CD8-positive, alpha-beta memory T cell (primary cell): ENCODE measurements at regions not wholly inside any gene's neighbourhood (a gene's known extent, or its start where the extent isn't known, plus 50 kb on each side); places are given as distances from the start of the nearest gene placed in this dataset.
"Not testable (repeated sequence)": the region's sequence is repeated elsewhere in the genome, so short reads cannot be mapped to it uniquely, and the experiment has no call there.

ENCODE experiments used
- CTCF ChIA-PET: fragments of 350-600 bp; sonication (Branson Sonifier 250); formaldehyde crosslinking; loops from one replicate; lab custom pipeline; 2021; ENCODE audit warnings: antibody characterized with exemption; lab: Charles Lee
- POLR2A ChIA-PET: fragments of 350-600 bp; sonication (Branson Sonifier 250); formaldehyde crosslinking; loops from one replicate; lab custom pipeline; 2021; ENCODE audit warnings: antibody characterized with exemption; lab: Charles Lee
- DNase-seq, 5 donors: peaks; one replicate each; pipeline versions ENCODE4 v3.0.0 to v3.0.0-alpha.2; 2020 to 2022; ENCODE audit warnings: mixed read lengths in 1 of 5
- H3K27ac ChIP-seq: one replicate; pipeline ENCODE4 v1.7.0; 2013; ENCODE audit warnings: low read depth, mild to moderate bottlenecking, low read length, moderate library complexity
- H3K27me3 ChIP-seq: 2 replicates; pipeline ENCODE4 v1.7.0; 2013; ENCODE audit warnings: low read length, mild to moderate bottlenecking; ENCODE audit not compliant: insufficient read depth, poor library complexity, severe bottlenecking
- H3K36me3 ChIP-seq: 2 replicates; pipeline ENCODE4 v1.7.0; 2013; ENCODE audit warnings: mild to moderate bottlenecking, low read length, moderate library complexity; ENCODE audit not compliant: insufficient read depth
- H3K4me1 ChIP-seq: 2 replicates; pipeline ENCODE4 v1.7.0; 2013; ENCODE audit warnings: mild to moderate bottlenecking, low read length, moderate library complexity; ENCODE audit not compliant: insufficient read depth
- H3K4me3 ChIP-seq: 2 replicates; pipeline ENCODE4 v1.7.0; 2013; ENCODE audit warnings: mild to moderate bottlenecking, low read length
- H3K9me3 ChIP-seq: 2 replicates; pipeline ENCODE4 v1.7.0; 2013; ENCODE audit warnings: mild to moderate bottlenecking, low read length
- H3K27ac Mint-ChIP-seq, 8 donors: one replicate each; pipeline ENCODE4 v1.8.0; 2020 to 2021; ENCODE audit warnings: mixed read lengths in 8 of 8, mild to moderate bottlenecking in 6 of 8, inconsistent platforms in 3 of 8, moderate library complexity in 3 of 8
- H3K27me3 Mint-ChIP-seq, 2 donors: one replicate each; pipeline ENCODE4 v1.8.0; 2020 to 2021; ENCODE audit warnings: mixed read lengths in 2 of 2, mild to moderate bottlenecking in 1 of 2, moderate library complexity in 1 of 2
- H3K36me3 Mint-ChIP-seq, 3 donors: one replicate each; pipeline ENCODE4 v1.8.0; 2020 to 2021; ENCODE audit warnings: mixed read lengths in 3 of 3, inconsistent platforms in 1 of 3, mild to moderate bottlenecking in 1 of 3
- H3K4me1 Mint-ChIP-seq, 3 donors: one replicate each; pipeline ENCODE4 v1.8.0; 2020 to 2021; ENCODE audit warnings: mixed read lengths in 3 of 3, inconsistent platforms in 1 of 3, mild to moderate bottlenecking in 1 of 3
- H3K4me3 Mint-ChIP-seq, 7 donors: one replicate each; pipeline ENCODE4 v1.8.0; 2020 to 2021; ENCODE audit warnings: mixed read lengths in 7 of 7, mild to moderate bottlenecking in 6 of 7, moderate library complexity in 4 of 7, inconsistent platforms in 2 of 7
- H3K9me3 Mint-ChIP-seq, 5 donors: one replicate each; pipeline ENCODE4 v1.8.0; 2020 to 2022; ENCODE audit warnings: mixed read lengths in 5 of 5, mild to moderate bottlenecking in 3 of 5, moderate library complexity in 2 of 5, inconsistent platforms in 1 of 5

- Mint-ChIP-seq H3K9me3 (peaks cover 0 to 10% (median 0%) of the 10 kb centered on the region in 5 donors), H3K36me3 (no peaks in the 10 kb centered on the region), H3K4me1 (no peaks in the 10 kb centered on the region), H3K27me3 (no peaks in the 10 kb centered on the region), H3K27ac (no peak overlapping the region), H3K4me3 (no peak overlapping the region)
- H3K36me3 ChIP-seq: no peaks in the 10 kb centered on the region
- H3K4me1 ChIP-seq: no peaks in the 10 kb centered on the region
- no peaks in the 10 kb centered on the region for H3K9me3 ChIP-seq
- no peak for DNase-seq
- no peaks in the 10 kb centered on the region for H3K27me3 ChIP-seq
- ChIA-PET CTCF (no interaction called here), POLR2A (no interaction called here)
- no peak overlapping the region for H3K27ac ChIP-seq
- no peak overlapping the region for H3K4me3 ChIP-seq
These were observed 580.4 kb downstream of the TTLL7 start for GRCh38 chr1:83418558-83418957.

GRCh38 chr1:83413839-83414107 lies 585.2 kb downstream of the TTLL7 start:
- H3K36me3 Mint-ChIP-seq, H3K4me1 Mint-ChIP-seq, H3K36me3 ChIP-seq, POLR2A ChIA-PET, H3K9me3 ChIP-seq, CTCF ChIA-PET, H3K9me3 Mint-ChIP-seq, H3K4me3 Mint-ChIP-seq, H3K27me3 ChIP-seq, H3K4me3 ChIP-seq, DNase-seq, H3K27ac Mint-ChIP-seq, H3K27me3 Mint-ChIP-seq, H3K4me1 ChIP-seq, H3K27ac ChIP-seq: not testable (repeated sequence)

GRCh38 chr1:83410746-83411413 lies 588.1 kb downstream of the TTLL7 start:
- H3K27me3 ChIP-seq, H3K36me3 ChIP-seq, CTCF ChIA-PET, H3K9me3 Mint-ChIP-seq, H3K4me1 ChIP-seq, H3K27me3 Mint-ChIP-seq, H3K27ac ChIP-seq, H3K4me3 Mint-ChIP-seq, H3K4me3 ChIP-seq, DNase-seq, H3K4me1 Mint-ChIP-seq, POLR2A ChIA-PET, H3K36me3 Mint-ChIP-seq, H3K27ac Mint-ChIP-seq, H3K9me3 ChIP-seq: not testable (repeated sequence)

- H3K27ac ChIP-seq, H3K27ac Mint-ChIP-seq, H3K27me3 Mint-ChIP-seq, H3K4me1 ChIP-seq, H3K4me3 ChIP-seq, H3K36me3 Mint-ChIP-seq, H3K9me3 ChIP-seq, H3K27me3 ChIP-seq, H3K36me3 ChIP-seq, H3K9me3 Mint-ChIP-seq, H3K4me3 Mint-ChIP-seq, H3K4me1 Mint-ChIP-seq, CTCF ChIA-PET, POLR2A ChIA-PET, DNase-seq: not testable (repeated sequence)
These were observed 592.1 kb downstream of the TTLL7 start for GRCh38 chr1:83406693-83407371.

- H3K27ac Mint-ChIP-seq: peak overlapping the region in 1 of 8 donors; percentile 8
- H3K9me3 Mint-ChIP-seq, H3K9me3 ChIP-seq, H3K36me3 ChIP-seq, H3K4me3 ChIP-seq, H3K4me3 Mint-ChIP-seq, H3K27me3 ChIP-seq, H3K4me1 ChIP-seq, CTCF ChIA-PET, DNase-seq, H3K36me3 Mint-ChIP-seq, H3K27ac ChIP-seq, POLR2A ChIA-PET, H3K4me1 Mint-ChIP-seq, H3K27me3 Mint-ChIP-seq: not testable (repeated sequence)
These were observed 593.1 kb downstream of the TTLL7 start for GRCh38 chr1:83405789-83406188.

GRCh38 chr1:83403500-83403899 lies 595.4 kb downstream of the TTLL7 start:
- H3K9me3 ChIP-seq, H3K36me3 Mint-ChIP-seq, H3K27ac ChIP-seq, H3K27me3 Mint-ChIP-seq, H3K36me3 ChIP-seq, H3K9me3 Mint-ChIP-seq, CTCF ChIA-PET, H3K4me3 Mint-ChIP-seq, H3K4me1 Mint-ChIP-seq, H3K27ac Mint-ChIP-seq, H3K4me3 ChIP-seq, H3K4me1 ChIP-seq, DNase-seq, H3K27me3 ChIP-seq, POLR2A ChIA-PET: not testable (repeated sequence)

GRCh38 chr1:83401146-83401545 lies 597.8 kb downstream of the TTLL7 start:
- H3K9me3 Mint-ChIP-seq, H3K4me1 Mint-ChIP-seq, CTCF ChIA-PET, H3K9me3 ChIP-seq, H3K4me3 Mint-ChIP-seq, H3K36me3 Mint-ChIP-seq, POLR2A ChIA-PET, H3K4me1 ChIP-seq, H3K36me3 ChIP-seq, H3K4me3 ChIP-seq, H3K27ac ChIP-seq, H3K27ac Mint-ChIP-seq, H3K27me3 ChIP-seq, DNase-seq, H3K27me3 Mint-ChIP-seq: not testable (repeated sequence)

GRCh38 chr1:83400173-83400572 lies 598.8 kb downstream of the TTLL7 start:
- H3K36me3 ChIP-seq, H3K9me3 ChIP-seq, H3K4me3 ChIP-seq, H3K27ac ChIP-seq, H3K9me3 Mint-ChIP-seq, H3K4me1 ChIP-seq, H3K27ac Mint-ChIP-seq, H3K36me3 Mint-ChIP-seq, H3K27me3 Mint-ChIP-seq, POLR2A ChIA-PET, H3K27me3 ChIP-seq, CTCF ChIA-PET, H3K4me3 Mint-ChIP-seq, DNase-seq, H3K4me1 Mint-ChIP-seq: not testable (repeated sequence)

- DNase-seq, H3K36me3 Mint-ChIP-seq, POLR2A ChIA-PET, H3K27me3 Mint-ChIP-seq, H3K36me3 ChIP-seq, H3K4me1 Mint-ChIP-seq, H3K4me1 ChIP-seq, H3K27ac Mint-ChIP-seq, H3K27me3 ChIP-seq, H3K9me3 Mint-ChIP-seq, H3K4me3 ChIP-seq, H3K4me3 Mint-ChIP-seq, H3K27ac ChIP-seq, CTCF ChIA-PET, H3K9me3 ChIP-seq: not testable (repeated sequence)
These were observed 600.8 kb downstream of the TTLL7 start for GRCh38 chr1:83398125-83398524.
